H1 (cell line): ENCODE measurements at regions not wholly inside any gene's neighbourhood (a gene's known extent, or its start where the extent isn't known, plus 50 kb on each side); places are given as distances from the start of the nearest gene placed in this dataset.

Experiments
- CHD7 ChIP-seq: fragments of 300-600 bp; sonication (generic); IDR thresholded peaks from 2 replicates; pipeline ENCODE4 v1.7.1; 2012; ENCODE audit warnings: low read length, moderate library complexity, mild to moderate bottlenecking, inconsistent platforms; ENCODE audit not compliant: insufficient replicate concordance
- KDM4A ChIP-seq: IDR thresholded peaks from one replicate; pipeline ENCODE4 v1.7.1; 2012; ENCODE audit warnings: low read depth, mild to moderate bottlenecking, moderate library complexity, low read length, inconsistent platforms; ENCODE audit not compliant: severe bottlenecking

- TF ChIP-seq KDM4A, result no peak
- no peak for TF ChIP-seq CHD7
Measured at GRCh38 chr3:28155631-28156030, 85.8 kb upstream of the CMC1 start (continued).
